Muscle of leg (tissue), 3 donors: ENCODE measurements at regions not wholly inside any gene's neighbourhood (a gene's known extent, or its start where the extent isn't known, plus 50 kb on each side); places are given as distances from the start of the nearest gene placed in this dataset.

Experiments
- DNase-seq: peaks from one replicate; pipeline ENCODE4 v3.0.0; 2013
- H3K27ac ChIP-seq: one replicate; pipeline ENCODE4 v1.5.1; 2013; ENCODE audit warnings: mild to moderate bottlenecking, low read length, control low read depth
- H3K27me3 ChIP-seq: one replicate; pipeline ENCODE4 v1.6.1; 2013; ENCODE audit warnings: low read length; ENCODE audit not compliant: control insufficient read depth, insufficient read depth
- H3K36me3 ChIP-seq: one replicate; pipeline ENCODE4 v1.6.1; 2013; ENCODE audit warnings: low read length; ENCODE audit not compliant: control insufficient read depth, insufficient read depth
- H3K4me1 ChIP-seq: one replicate; pipeline ENCODE4 v1.6.1; 2013; ENCODE audit warnings: low read length; ENCODE audit not compliant: control insufficient read depth, insufficient read depth
- H3K4me3 ChIP-seq: one replicate; pipeline ENCODE4 v1.5.1; 2013; ENCODE audit warnings: low read length, control low read depth
- H3K9me3 ChIP-seq: replicated peaks from 2 replicates; pipeline ENCODE4 v1.6.1; 2013; ENCODE audit warnings: low read depth, low read length; ENCODE audit not compliant: control insufficient read depth
- WGBS: methylation state at CpG from one replicate; pipeline ENCODE4 v1.1.5; 2013; ENCODE audit warnings: missing lambda C conversion rate; ENCODE audit not compliant: insufficient coverage; 5-methylcytosine and 5-hydroxymethylcytosine counted together

DNA sequence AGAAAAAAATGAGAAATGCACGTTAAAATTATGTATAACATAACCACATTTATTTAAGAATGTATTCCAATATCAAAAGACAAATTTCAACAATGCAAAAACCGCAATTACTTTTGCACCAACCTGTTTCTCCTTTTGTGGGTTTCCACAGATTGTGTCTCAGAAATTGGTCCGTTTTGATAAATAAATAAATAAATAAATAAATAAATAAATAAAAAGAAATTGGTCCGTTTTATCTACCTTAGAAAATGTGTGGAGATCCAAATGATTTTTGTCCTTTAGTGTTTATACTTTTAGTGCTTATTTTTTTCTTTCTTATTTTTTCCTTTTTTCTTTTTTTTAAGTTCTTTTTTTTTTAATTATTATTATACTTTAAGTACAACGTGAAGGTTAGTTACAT, 1682.2 kb upstream of the TMEFF2 start:
- no CpG with 5 or more reads among the region's 5 CpGs for WGBS
- H3K4me3 ChIP-seq = no peak overlapping the region
- no peaks in the 10 kb centered on the region for H3K4me1 ChIP-seq
- no peak for DNase-seq
- no peaks in the 10 kb centered on the region for H3K36me3 ChIP-seq
- H3K27me3 ChIP-seq = no peaks in the 10 kb centered on the region
- peaks cover 6% of the 10 kb centered on the region for H3K9me3 ChIP-seq
- no peak overlapping the region for H3K27ac ChIP-seq

DNA sequence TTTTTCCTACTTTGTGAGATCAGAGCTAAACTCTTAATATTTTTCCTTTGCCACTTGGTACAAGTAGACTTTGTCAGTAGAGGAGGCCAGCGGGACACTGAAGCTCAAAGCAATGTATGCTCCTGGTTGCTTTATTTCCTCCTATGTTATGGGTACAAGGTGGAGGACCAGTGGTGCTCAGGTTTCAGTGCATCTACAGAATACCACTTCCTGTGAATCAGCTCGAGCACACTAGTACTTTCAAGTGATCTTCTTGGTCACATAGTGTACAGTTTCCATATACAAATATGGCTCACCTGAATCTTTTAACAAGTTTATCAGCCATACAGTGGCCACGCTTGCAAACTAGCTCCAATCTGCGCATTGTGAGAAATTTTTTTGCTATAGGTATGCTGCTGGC, 1674.8 kb upstream of the TMEFF2 start:
- 82% methylated on average over 2 of the region's 4 CpGs for WGBS
- no peak for DNase-seq
- no peaks in the 10 kb centered on the region for H3K27me3 ChIP-seq
- no peak overlapping the region for H3K4me3 ChIP-seq
- no peaks in the 10 kb centered on the region for H3K4me1 ChIP-seq
- H3K27ac ChIP-seq = no peak overlapping the region
- peaks cover 7% of the 10 kb centered on the region for H3K9me3 ChIP-seq
- H3K36me3 ChIP-seq = no peaks in the 10 kb centered on the region

DNA sequence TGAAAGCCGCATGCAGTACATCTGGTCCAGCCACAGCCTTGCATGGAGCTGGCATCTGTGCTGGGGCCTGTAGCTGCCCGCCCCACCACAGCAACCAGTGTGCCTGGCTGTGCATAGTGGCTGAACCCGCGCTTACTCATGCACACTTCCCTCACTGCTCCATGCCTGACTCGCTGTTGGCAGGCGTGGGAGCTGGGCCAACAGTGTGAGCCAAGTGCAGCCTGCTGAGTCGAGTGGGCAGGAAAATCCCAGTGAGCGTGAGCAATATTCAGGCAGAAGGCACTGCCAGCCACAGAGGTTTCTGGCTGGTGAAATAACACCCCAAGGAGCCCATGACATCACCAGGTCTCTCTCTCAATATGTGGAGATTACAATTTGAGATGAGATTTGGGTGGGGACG, 1674.1 kb upstream of the TMEFF2 start:
- WGBS = 78% methylated on average over 7 of the region's 9 CpGs
- Histone ChIP-seq H3K27me3 (no peaks in the 10 kb centered on the region), H3K4me3 (no peak overlapping the region), H3K27ac (no peak overlapping the region), H3K36me3 (no peaks in the 10 kb centered on the region), H3K4me1 (no peaks in the 10 kb centered on the region), H3K9me3 (peaks cover 7% of the 10 kb centered on the region)
- no peak for DNase-seq

DNA sequence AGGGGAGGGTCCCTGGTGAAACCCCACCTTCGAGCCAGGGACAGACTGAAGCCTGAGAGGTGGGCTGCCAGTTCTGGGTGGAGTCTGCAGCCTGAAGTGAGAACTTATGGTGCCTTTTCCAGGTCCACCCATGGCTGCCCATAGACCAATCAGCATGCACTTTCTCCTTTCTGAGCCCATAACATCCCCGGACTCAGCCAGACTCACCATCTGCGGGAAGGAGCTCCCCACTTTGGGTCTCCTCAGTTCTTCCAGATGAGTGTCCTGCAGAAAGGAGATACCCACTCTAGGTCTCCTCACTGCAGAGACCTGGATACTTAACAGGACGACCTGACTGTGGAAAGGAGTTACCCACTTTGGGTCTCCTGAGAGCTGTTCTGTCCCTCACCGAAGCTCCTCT, 1673.4 kb upstream of the TMEFF2 start:
- no peak for DNase-seq
- no peak overlapping the region for H3K4me3 ChIP-seq
- H3K36me3 ChIP-seq = no peaks in the 10 kb centered on the region
- H3K9me3 ChIP-seq = peaks cover 7% of the 10 kb centered on the region
- 82% methylated on average over 4 of the region's 5 CpGs for WGBS
- H3K27me3 ChIP-seq = no peaks in the 10 kb centered on the region
- H3K27ac ChIP-seq = no peak overlapping the region
- no peaks in the 10 kb centered on the region for H3K4me1 ChIP-seq

DNA sequence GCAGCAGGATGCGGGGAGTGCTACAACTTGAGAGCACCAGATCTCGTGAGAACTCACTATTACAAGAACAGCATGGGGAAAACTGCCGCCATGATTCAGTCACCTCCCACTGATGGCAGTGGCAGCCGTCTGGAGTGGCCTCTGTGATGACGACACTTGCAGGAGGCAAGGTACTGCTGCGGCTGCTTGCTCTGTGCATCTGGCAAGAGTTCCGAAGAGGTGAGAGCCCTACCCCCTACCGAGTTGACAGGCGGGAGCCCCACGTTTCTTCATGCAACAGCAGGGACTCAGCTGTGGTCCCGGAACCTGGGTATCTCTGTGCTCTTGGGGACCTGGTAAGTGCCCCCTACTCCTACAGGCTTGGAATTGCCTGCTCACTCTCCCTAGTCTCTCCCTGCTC, 1672.7 kb upstream of the TMEFF2 start:
- Histone ChIP-seq H3K27me3 (no peaks in the 10 kb centered on the region), H3K4me3 (no peak overlapping the region), H3K27ac (no peak overlapping the region), H3K9me3 (peaks cover 7% of the 10 kb centered on the region), H3K4me1 (no peaks in the 10 kb centered on the region), H3K36me3 (no peaks in the 10 kb centered on the region)
- no peak for DNase-seq
- 90% methylated on average over 11 of the region's 11 CpGs for WGBS

DNA sequence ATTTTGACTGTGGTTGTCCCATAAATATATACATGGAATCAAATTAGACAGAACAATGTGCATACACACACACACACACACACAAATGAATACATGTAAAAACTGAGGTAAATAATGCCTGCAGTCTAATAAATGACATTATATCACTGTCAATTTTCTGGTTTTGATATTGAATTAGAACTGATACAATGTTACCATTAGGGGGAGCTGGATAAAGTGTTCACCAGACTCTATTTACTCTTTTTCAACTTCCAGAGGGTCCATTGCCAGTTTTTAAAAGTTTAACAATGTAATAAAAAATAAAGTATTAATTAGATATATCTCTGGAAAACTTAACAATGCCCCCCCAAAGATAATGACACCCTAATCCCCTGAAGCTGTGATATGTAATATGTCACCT, 1666.8 kb upstream of the TMEFF2 start:
- H3K27ac ChIP-seq = no peak overlapping the region
- no peak overlapping the region for H3K4me3 ChIP-seq
- H3K4me1 ChIP-seq = no peaks in the 10 kb centered on the region
- DNase-seq = no peak
- H3K36me3 ChIP-seq = no peaks in the 10 kb centered on the region
- H3K27me3 ChIP-seq = no peaks in the 10 kb centered on the region
- no peaks in the 10 kb centered on the region for H3K9me3 ChIP-seq

DNA sequence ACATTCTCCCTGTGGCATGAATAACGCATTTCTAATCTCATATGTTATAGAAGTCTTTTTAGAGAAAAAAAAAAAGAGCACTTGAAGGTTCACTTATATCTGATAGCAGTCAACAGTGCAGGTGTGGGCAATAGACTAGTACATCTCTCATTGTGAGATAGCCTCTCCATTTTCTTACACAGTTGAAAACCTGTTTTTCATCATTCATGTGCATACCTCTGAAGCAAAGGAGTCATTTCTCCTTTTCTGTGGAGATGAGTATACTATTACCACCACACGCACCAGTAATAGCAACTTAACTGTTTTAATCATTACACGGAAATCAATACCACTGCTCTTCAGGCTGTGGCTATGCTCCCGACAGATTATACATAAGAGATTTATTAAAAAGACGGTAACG, 1653.3 kb upstream of the TMEFF2 start:
- Histone ChIP-seq H3K27me3 (no peaks in the 10 kb centered on the region), H3K9me3 (no peaks in the 10 kb centered on the region), H3K4me1 (no peaks in the 10 kb centered on the region), H3K36me3 (no peaks in the 10 kb centered on the region), H3K4me3 (no peak overlapping the region), H3K27ac (no peak overlapping the region)
- DNase-seq = no peak
- WGBS = no CpG with 5 or more reads among the region's 6 CpGs

DNA sequence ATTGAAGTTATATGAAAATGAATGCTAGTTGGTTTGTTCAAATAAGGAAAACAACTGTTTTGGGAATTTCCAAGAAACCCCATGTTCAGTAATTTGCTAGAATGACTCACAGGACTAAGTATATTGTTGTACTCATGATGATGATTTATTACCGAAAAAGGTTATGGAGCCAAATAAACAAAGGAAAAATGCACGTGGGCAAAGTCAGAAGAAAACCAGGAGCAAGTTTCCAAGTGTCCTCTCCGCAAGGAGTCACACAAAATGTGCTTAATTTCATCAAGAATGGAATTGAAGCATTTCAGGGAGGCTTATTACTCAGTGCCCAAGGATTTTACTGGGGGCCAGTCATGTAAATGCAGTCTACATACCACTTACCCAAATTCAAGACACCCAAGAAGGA, 1652.4 kb upstream of the TMEFF2 start:
- Histone ChIP-seq H3K27me3 (no peaks in the 10 kb centered on the region), H3K36me3 (no peaks in the 10 kb centered on the region), H3K27ac (no peak overlapping the region), H3K4me3 (no peak overlapping the region), H3K4me1 (no peaks in the 10 kb centered on the region), H3K9me3 (no peaks in the 10 kb centered on the region)
- WGBS = 75% methylated on average over 3 of the region's 3 CpGs
- no peak for DNase-seq

DNA sequence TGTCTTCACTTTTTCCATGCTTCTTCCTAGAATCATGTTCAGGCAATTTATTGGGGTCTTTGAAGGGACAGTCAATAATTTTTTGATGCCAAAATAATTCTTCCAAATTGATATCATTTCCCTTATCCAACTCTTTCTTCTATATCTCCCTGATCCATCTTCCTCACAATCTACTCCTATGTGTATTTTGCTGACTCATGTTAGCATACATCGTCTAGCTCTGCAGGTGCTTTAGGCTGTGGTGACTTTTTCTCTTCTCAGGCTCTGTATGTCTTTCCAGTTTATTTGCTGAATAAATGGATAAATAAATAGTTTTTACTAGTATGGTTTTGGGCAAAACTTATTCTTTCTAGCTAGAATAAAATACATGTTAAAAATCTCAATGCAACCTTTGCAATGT, 1650.9 kb upstream of the TMEFF2 start:
- H3K9me3 ChIP-seq = no peaks in the 10 kb centered on the region
- no CpG with 5 or more reads among the region's 1 CpG for WGBS
- no peaks in the 10 kb centered on the region for H3K27me3 ChIP-seq
- H3K4me3 ChIP-seq = no peak overlapping the region
- no peak for DNase-seq
- H3K27ac ChIP-seq = no peak overlapping the region
- no peaks in the 10 kb centered on the region for H3K4me1 ChIP-seq
- H3K36me3 ChIP-seq = no peaks in the 10 kb centered on the region

DNA sequence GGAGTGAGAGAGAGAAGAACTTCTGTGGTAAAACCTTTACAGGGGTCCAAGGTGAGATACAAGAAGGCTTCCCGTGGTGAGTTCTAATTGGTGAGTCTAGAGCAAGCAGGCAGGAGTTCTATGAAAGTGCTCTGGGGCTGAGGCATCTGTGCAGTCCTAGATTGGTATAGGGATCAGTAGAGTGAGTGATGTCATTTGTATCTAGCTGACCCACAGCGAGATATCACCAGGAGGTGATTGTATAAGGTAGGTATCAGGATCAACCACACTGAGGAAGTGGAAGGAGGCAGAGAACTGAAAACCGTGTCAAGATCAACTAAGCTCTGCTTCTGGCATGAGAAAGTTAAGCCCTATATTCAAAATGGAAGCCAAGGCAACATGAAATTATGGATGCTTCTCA, 1648.9 kb upstream of the TMEFF2 start:
- WGBS = 92% methylated on average over 3 of the region's 3 CpGs
- no peak overlapping the region for H3K27ac ChIP-seq
- DNase-seq = no peak
- no peaks in the 10 kb centered on the region for H3K4me1 ChIP-seq
- no peaks in the 10 kb centered on the region for H3K27me3 ChIP-seq
- no peaks in the 10 kb centered on the region for H3K9me3 ChIP-seq
- no peak overlapping the region for H3K4me3 ChIP-seq
- no peaks in the 10 kb centered on the region for H3K36me3 ChIP-seq

DNA sequence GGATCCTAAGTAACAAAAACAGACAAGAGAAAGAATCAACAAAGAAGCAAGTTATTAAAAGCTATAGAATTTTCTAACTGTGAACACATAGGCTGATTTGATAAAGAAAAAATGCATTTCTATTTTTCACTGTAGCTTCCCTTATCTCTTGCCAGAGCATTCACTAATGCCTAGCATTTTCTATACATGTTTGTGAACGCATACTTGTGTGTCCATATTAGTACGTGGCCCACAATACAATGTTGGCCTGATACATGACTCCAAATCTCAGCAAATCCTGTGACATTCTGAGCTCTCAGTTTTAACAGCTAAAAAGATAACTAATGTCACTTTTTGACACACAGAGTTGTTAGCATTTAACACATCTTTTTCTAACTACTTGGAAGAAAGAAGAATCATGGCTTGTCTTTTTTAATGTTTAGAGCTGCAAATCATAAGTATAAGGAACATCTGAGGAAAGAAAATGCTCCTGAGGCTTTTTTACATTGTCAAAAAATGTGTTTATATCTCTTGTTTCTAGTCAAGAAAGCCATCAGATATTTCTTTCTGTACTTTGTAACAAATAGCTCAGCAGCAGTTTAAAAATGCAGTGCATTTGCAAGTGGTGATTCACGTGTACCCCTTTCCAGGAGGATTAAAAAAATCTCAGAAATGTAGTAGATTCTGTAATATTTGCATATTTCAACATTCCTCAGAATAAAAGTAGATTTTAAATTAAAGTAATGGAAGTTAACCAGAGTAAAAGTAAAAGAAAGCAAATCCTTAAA, 1646.8 kb upstream of the TMEFF2 start:
- H3K9me3 ChIP-seq = no peaks in the 10 kb centered on the region
- WGBS = 73% methylated on average over 2 of the region's 3 CpGs
- H3K4me3 ChIP-seq = no peak overlapping the region
- no peaks in the 10 kb centered on the region for H3K27me3 ChIP-seq
- no peaks in the 10 kb centered on the region for H3K36me3 ChIP-seq
- no peak overlapping the region for H3K27ac ChIP-seq
- peak; percentile 21 for DNase-seq
- no peaks in the 10 kb centered on the region for H3K4me1 ChIP-seq
